Chondrocyte (in vitro differentiated cells): ENCODE measurements at regions not wholly inside any gene's neighbourhood (a gene's known extent, or its start where the extent isn't known, plus 50 kb on each side); places are given as distances from the start of the nearest gene placed in this dataset.

ENCODE experiments used
- DNase-seq: peaks from one replicate; pipeline ENCODE4 v3.0.0; 2021; ENCODE audit warnings: mixed read lengths, low spot score
- H3K27ac Mint-ChIP-seq: one replicate; pipeline ENCODE4 v1.8.0; 2021; ENCODE audit warnings: mild to moderate bottlenecking, moderate library complexity, mixed read lengths; ENCODE audit not compliant: unreplicated experiment
- H3K27me3 Mint-ChIP-seq: 2 replicates; pipeline ENCODE4 v1.8.0; 2021; ENCODE audit warnings: low read depth, mixed read lengths
- H3K36me3 Mint-ChIP-seq: 2 replicates; pipeline ENCODE4 v1.8.0; 2021; ENCODE audit warnings: low read depth, mixed read lengths
- H3K4me1 Mint-ChIP-seq: 2 replicates; pipeline ENCODE4 v1.8.0; 2021; ENCODE audit warnings: low read depth, mild to moderate bottlenecking, mixed read lengths
- H3K4me3 Mint-ChIP-seq: one replicate; pipeline ENCODE4 v1.8.0; 2021; ENCODE audit warnings: mild to moderate bottlenecking, moderate library complexity, mixed read lengths; ENCODE audit not compliant: unreplicated experiment
- H3K9me3 Mint-ChIP-seq: 2 replicates; pipeline ENCODE4 v1.8.0; 2021; ENCODE audit warnings: low read depth, mixed read lengths
- TF ChIP-seq, protein P1 (sequence below): fragments of 200-600 bp; sonication (generic); IDR thresholded peaks from 2 replicates; pipeline ENCODE4 v1.5.0; 2021; ENCODE audit warnings: antibody characterized with exemption, mild to moderate bottlenecking, moderate library complexity

DNA sequence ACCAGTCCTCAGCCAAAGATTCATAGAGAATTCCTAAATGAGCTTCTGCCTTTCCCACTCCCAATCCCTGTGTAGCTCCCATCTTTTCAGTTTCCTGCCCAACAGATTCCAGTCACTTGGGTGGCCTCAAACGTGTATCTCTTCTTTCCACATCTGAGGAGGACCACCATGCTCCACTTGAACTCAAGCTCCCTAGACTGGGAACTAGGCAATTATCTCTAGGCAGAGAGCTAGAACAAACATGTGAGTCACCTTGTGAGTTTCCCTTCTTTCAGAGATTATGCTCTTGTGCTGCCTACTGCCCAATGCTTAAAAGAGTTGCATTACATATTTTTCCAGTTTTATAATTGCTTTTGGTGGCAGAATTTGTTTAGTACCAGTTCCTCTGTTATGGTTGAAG lies 178.0 kb downstream of the MDFIC start:
- no peak overlapping the region for H3K27ac Mint-ChIP-seq
- no peaks in the 10 kb centered on the region for H3K36me3 Mint-ChIP-seq
- DNase-seq: no peak
- TF ChIP-seq, protein P1, sequence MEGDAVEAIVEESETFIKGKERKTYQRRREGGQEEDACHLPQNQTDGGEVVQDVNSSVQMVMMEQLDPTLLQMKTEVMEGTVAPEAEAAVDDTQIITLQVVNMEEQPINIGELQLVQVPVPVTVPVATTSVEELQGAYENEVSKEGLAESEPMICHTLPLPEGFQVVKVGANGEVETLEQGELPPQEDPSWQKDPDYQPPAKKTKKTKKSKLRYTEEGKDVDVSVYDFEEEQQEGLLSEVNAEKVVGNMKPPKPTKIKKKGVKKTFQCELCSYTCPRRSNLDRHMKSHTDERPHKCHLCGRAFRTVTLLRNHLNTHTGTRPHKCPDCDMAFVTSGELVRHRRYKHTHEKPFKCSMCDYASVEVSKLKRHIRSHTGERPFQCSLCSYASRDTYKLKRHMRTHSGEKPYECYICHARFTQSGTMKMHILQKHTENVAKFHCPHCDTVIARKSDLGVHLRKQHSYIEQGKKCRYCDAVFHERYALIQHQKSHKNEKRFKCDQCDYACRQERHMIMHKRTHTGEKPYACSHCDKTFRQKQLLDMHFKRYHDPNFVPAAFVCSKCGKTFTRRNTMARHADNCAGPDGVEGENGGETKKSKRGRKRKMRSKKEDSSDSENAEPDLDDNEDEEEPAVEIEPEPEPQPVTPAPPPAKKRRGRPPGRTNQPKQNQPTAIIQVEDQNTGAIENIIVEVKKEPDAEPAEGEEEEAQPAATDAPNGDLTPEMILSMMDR: peak; percentile 16
- peaks cover 4% of the 10 kb centered on the region for H3K9me3 Mint-ChIP-seq
- no peaks in the 10 kb centered on the region for H3K27me3 Mint-ChIP-seq
- H3K4me3 Mint-ChIP-seq: no peak overlapping the region
- peaks cover 11% of the 10 kb centered on the region for H3K4me1 Mint-ChIP-seq

DNA sequence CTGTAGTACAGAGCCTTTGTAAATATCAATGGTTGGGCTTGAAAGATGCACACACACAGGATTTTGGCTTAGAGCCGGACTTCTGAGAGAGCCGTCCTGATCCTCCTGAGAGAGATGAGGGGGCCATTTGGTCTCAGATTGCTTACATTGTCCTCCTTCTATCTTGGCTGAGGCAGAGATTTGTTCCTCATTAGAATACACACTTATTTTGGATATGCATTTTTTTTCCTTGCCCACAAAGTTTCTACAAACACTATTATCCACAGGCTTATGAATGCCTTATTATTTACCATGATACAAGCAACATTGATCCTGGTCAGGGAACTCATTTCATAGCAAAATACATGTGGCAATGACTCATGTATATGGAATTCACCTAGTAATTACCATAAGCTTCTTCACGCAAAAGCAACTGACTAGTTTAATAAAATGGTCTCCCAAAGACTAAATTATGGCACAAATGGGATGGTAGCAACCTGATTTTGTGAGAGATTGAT lies 175.3 kb downstream of the MDFIC start:
- H3K27ac Mint-ChIP-seq: no peak overlapping the region

DNA sequence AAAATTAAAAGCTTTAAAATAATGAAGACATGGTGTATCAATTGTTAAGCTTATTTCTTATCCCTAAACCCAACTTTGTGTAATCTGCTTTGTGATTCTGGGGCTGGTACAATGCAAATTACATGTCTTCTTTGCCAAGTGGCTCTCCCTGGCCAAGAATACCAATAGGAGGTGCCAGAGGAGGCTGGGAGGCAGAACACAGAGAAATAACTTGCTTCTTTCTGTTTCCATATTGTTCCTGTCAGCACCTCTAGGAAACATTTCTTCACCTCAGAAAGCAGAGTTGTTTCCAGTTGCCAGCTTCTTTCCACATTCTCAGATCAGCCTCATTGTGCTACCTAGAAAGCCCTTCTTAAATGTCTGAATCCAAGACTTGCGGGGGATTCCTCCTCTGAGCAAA lies 174.4 kb downstream of the MDFIC start:
- Mint-ChIP-seq H3K27ac (no peak overlapping the region), H3K27me3 (no peaks in the 10 kb centered on the region), H3K9me3 (peaks cover 4% of the 10 kb centered on the region), H3K4me1 (peaks cover 11% of the 10 kb centered on the region), H3K36me3 (no peaks in the 10 kb centered on the region), H3K4me3 (no peak overlapping the region)
- DNase-seq: no peak
- TF ChIP-seq, protein P1: no peak

More for the DNA sequence above, 175.3 kb downstream of the MDFIC start:
- H3K4me3 Mint-ChIP-seq: no peak overlapping the region
- peaks cover 11% of the 10 kb centered on the region for H3K4me1 Mint-ChIP-seq
- DNase-seq: no peak
- TF ChIP-seq, protein P1: no peak
- H3K9me3 Mint-ChIP-seq: peaks cover 4% of the 10 kb centered on the region
- H3K36me3 Mint-ChIP-seq: no peaks in the 10 kb centered on the region
- no peaks in the 10 kb centered on the region for H3K27me3 Mint-ChIP-seq

DNA sequence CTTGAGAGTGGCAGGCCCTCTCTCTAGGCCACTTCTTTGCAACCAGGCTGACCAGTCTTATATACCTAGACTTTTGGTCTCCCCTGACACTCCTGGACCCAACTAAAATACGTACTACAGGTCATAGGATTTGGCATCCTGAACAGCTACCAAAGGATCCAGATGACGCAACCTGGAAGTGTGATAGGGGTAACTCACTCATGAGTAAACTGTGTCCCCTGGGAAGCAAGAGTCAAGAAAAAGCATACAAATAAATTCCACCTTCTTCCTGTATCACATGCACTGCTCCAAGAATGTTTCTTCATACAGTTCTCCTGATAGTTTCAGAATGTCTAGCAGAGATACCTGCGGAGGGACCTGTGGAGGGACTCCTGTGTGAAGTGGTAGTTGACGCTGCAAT lies 172.3 kb downstream of the MDFIC start:
- TF ChIP-seq, protein P1: no peak
- no peak for DNase-seq
- Mint-ChIP-seq H3K9me3 (peaks cover 4% of the 10 kb centered on the region), H3K4me3 (no peak overlapping the region), H3K27ac (no peak overlapping the region), H3K36me3 (no peaks in the 10 kb centered on the region), H3K27me3 (no peaks in the 10 kb centered on the region), H3K4me1 (peaks cover 5% of the 10 kb centered on the region)

DNA sequence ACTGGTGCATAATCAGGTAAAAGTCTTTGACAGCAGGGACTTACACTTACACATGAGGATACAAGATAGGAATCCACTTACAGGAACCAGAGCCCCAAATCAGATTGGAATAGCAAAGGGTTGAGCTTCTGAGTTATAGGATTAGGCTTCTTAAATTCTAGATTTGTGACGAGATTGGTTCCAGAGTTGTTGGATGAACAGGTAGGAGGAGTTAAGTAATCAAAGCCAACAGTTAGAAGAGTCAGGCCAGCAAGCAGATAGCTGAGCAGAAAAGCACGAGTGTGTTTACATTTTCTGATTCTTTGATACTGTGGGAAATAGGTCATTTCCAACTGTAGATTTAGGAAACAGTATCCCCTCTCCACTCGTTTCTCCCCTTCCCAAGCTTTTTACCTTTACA lies 167.0 kb downstream of the MDFIC start:
- TF ChIP-seq, protein P1: no peak
- no peaks in the 10 kb centered on the region for H3K27me3 Mint-ChIP-seq
- H3K4me1 Mint-ChIP-seq: peaks cover 14% of the 10 kb centered on the region

More for the DNA sequence above, 167.0 kb downstream of the MDFIC start:
- no peak for DNase-seq
- H3K4me3 Mint-ChIP-seq: no peak overlapping the region
- no peaks in the 10 kb centered on the region for H3K36me3 Mint-ChIP-seq
- no peak overlapping the region for H3K27ac Mint-ChIP-seq
- no peaks in the 10 kb centered on the region for H3K9me3 Mint-ChIP-seq
